NCI-H2081 (cell line): ENCODE measurements at regions not wholly inside any gene's neighbourhood (a gene's known extent, or its start where the extent isn't known, plus 50 kb on each side); places are given as distances from the start of the nearest gene placed in this dataset.

Experiments
- DNase-seq, 2 experiments: peaks; one replicate each; lab custom pipeline; 2025; lab: John Stamatoyannopoulos, UW

DNA sequence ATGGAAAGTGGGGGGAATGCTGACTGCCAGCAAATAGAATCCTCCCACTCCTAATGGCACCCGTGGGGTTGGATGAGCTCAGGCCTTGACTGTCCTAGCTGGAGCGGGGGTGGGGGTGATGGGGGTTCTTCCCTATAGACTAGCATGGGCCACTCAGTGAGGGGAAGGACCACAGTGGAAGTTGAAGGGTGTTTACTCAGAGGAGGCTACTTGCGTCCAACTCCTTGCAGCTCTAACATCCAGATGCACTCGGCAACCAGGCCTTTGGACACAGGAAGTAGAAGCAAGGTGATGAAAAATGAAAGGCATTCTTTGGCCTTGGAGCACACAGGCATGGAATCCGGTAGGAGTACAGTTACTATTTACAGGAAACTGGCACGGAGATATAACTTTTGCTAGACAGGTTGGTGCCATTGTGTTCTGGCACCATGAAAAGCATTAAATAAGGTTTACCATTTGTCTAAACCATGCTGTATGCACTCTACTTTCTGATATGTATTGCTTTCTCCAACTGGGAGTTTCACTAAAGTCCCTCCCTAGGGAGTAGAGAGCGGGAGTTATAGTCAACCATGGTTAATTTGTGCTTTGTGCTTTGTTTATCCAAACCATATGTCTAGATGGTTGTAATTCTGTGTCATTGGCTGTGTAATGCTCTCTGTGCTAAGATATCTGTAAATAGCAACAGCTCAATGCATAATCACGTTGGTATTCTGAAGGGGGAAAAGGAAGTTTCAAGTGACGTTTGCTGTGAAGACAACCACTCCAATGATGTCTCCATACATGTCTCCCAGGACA lies 125.3 kb downstream of the TSHZ3 start:
- no peak for DNase-seq

DNA sequence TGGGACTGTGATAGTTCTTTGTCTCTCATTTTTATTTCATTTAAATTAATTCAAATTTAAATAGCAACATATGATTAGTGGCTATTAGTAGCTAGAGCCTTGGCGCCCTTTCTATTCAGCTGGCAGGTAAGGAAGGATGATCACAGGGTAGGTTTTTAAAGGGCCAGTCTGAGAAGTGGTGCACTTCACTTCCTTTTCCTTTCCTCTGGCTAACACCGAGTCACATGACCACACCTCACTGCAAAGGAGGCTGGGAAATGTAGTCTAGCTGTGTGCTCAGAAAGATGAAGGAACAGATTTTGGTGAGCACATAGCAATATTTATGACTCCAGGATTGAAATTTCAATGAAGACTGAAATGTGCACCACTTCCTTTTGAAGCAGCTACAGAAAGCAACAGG lies 128.7 kb downstream of the TSHZ3 start:
- DNase-seq: no peak

DNA sequence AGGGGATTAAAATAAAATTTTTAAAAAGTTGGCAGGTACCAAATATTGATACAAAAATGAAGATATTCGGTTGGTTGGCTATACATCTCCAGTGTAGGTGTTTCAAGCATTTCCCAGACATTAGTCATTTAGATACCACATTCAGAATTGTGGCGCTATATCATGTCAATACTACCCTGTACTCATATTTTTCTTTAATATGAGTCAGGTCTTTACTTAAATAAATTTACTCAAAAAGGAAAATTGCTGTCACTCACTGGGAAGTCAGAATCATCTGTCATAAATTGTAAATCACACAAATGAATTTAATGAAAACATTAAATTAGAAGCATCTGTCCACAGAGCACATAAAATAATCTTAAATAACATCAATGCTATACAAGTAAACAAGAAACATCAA lies 134.2 kb downstream of the TSHZ3 start:
- DNase-seq: no peak

DNA sequence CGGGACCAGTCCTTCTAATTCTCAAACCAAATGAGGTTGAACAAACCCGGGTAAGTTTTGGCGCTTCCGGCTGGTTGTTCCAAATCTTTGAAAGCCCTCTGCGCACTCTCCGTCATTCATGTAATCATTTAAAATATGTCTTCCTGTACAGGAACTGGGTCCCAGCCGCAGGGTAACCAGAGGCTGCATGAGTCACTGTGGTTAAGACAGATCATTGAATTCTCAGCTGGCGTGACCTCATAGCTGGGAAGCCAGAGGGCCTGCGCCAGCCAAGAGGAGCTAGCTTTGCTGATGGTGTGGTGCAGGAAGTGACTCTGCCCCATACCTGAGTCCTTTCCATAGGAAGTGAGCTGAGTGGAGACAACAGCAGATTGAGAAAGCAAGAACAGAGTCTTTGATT lies 135.2 kb downstream of the TSHZ3 start:
- no peak for DNase-seq

DNA sequence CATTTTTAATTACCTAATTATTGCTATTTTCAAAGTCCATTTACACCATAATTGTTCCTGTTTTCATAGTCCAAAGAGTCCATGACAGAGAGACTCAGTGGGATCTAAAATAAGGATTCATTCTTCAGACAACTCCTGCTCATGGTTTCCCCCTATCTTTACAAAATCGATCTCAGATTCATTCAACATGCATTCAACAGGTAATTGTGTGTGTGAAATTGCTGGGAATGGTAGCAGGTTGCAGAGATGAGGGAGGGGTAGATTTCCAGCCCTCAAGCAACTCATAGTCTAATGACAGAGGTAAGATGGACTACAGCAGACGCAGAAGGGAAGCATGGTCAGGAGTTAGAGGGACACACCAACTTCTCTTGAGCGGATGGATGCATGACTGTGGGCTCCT lies 138.1 kb downstream of the TSHZ3 start:
- no peak for DNase-seq

DNA sequence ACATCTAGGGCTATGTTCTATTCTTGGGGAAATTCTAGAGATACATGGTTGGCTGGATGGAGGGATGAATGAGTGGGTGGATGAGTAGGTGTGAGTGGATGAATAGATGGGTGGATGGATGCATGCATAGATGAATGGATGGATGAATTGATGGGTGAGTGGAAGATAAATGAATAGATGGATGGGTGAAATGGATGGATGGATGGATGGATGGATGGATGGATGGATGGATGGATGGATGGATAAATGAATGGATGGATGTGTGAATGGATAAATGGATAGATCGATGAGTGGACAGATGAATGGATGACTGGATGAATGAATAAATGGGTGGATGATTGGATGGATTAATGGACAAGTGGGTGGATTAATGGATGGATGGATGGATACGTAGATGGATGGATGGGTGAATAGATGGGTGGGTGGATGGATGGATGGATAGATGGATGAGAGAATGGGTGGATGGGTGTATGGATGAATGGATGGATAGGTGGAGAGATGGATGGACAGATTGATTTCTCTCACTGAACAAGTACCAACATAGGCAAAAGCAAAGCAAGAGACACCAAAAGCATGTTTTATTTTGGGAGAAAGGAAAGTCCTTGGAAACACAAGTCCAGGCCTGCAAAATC lies 143.2 kb downstream of the TSHZ3 start:
- no peak for DNase-seq

DNA sequence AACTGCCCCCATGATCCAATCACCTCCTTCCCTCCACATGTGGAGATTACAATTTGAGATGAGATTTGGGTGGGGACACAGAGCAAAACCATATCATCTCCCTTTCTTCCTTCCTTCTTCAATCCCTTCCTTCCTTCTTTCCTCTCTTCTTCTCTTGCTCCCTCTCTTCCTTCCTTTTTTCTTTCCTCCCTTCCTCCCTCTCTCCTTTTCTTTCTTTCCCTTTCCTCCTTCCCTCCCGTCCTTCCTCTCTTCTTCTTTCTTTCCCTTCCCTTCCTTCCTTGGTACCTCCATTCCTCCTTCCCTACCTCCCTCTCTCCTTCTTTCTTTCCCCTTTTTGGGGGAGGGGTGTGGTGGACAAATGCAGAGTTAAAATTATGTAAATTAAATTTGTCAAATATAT lies 145.1 kb downstream of the TSHZ3 start:
- no peak for DNase-seq

DNA sequence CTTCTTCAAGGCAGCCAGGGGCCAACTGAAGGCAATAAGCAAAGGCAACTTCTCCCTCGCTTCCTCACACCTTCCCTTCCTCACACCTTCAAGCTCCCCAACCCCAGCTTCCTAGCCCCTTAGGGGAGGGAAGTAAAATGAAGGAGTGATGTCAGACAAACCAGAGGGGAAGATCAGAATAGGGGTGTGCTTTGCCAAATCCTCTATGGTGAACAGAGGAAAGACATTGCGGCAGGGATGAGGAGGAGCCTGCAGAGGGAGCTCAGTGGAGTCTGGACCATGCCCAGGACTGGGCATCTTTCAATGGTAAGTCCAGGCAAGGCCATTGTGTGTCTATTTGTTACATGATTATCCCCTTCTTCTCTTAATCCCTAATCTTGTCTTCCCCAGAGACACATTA lies 164.0 kb downstream of the TSHZ3 start:
- no peak for DNase-seq

DNA sequence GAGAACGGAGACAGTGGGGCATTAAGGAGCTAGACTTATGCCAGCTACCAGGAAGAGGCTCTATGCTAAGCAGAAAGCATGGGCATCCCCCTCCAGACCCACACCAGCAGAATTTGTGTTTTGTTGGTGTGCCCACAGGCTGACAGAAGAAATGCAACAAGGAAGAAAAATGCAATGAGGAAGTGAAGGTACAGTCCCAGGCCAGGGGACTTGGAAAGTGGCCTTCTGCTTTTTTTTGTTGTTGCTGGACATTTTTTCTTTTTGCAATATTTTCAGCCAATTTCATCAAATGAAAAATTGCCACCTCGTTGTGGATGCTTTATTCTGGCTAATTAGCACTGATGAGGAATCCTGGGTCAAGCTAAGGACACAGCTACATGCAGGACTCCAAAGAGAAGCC lies 167.7 kb downstream of the TSHZ3 start:
- DNase-seq: no peak

DNA sequence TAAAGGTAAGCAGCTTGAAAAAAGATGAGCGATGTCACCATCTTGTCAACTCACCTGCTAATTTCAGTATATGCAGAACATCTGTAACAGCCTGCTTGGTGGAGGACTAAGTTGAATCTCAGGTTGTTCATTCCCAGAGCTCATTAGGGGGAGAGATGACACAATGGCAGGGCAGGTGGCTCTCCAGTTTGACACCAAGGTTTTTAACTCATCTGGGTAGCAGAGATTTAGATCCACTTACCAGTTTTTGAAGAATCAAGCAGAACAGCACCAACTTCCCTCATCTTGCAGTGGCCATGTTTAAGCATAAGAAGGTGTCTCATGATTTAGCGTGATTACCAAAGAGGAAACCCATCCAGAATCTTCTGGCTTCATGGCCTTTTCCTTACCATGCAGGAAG lies 168.3 kb downstream of the TSHZ3 start:
- DNase-seq: no peak

DNA sequence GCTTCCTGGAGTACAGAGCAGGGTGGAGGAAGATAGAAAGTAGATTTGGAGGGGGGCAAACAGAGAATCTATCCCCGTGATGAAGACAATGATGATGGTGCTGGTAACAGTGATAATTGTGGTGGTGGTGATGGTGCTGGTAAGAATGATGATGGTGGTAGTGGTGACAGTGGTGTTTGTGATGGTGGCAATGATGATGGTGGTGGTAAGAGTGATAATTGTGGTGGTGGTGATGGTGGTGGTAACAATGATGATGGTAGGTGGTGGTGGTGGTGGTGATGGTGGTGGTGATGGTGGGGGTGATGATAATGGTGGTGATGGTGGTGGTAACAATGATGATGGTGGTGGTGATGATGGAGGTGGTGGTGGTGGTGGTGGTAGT lies 169.8 kb downstream of the TSHZ3 start:
- no peak for DNase-seq

DNA sequence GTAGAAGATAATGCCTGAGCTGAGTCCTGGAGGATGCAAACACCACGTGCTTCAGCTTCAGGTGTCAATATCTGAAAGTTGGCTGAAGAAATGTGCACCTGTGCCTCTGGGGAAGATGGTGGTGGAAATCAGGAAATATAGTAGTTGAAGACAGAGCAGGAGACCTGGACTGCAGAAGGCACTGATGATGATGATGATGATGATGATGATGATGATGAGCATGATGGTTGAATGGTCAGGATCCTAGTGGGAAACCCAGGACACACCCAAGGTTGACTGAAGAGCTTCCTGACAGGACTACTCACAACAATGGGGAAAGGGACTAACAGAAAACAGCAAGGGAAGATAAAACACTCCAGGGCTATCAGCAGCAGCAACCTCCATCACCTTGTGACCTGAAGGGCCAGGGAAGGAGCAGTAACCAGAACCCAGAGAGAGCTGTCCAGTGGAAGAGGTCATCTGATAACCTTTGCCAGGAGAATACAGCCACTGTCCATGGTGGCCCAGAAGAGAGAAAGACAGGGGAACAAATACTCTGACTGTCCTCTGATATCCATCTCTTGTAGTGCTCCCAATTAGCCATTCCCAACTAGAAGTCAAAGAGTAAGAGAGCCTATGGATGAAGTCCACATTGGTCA lies 170.3 kb downstream of the TSHZ3 start:
- no peak for DNase-seq

DNA sequence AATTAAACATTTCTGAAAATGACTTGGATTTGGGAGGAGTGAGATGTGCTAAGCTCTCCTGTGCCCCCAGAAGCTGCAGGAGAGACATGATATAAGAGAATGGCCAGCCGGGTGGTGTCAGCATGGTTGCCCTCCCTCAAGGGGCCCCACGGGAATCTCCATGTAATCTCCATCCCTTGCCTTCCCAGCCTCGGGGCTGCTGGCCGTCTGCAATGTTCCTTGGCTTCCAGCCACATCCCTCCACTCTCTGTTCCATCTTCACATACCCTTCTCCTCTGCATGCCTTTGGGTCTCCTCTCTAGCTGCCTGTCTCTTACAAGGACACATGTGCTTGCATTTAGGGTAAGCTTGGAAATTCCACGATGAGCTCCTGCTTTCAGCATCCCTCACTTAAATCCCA lies 172.0 kb downstream of the TSHZ3 start:
- DNase-seq: no peak

DNA sequence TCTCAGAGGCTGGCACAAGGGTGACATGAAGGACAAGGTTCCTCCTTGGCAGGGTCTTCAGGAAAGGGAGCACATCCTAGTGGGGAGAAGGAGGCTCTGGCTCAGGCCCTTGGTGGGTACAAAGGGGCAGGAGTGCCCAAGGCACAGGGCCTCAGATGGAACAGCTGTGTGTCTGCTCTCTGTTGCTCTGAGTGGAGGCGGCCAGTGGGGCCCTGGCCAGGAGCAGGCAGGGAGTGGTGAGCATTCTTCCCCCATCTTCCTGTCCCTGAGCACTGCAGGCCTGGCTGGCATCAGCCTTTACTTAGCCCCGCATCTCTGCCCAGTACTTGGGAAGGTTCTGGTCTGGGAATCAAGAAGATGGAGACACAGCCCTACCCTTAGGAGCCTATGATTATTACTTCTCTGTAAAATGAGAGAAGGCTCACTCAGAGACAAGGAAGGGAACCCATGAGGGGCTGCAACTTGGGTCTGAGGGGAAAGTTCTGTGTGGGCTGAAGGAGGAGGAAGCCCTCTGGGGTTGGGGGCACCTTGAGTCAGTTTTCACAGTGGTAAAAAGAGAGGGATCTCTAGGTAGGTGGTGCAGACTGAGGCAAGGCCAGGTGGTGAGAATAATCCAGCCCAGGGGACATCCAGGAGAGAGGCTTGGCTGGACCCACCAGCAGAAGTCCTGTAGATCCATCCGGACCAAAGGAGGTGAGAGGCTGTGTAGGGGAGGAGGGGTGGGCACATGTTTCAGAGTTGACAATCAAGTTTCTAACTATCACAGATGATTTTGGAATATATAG lies 173.5 kb downstream of the TSHZ3 start:
- no peak for DNase-seq

DNA sequence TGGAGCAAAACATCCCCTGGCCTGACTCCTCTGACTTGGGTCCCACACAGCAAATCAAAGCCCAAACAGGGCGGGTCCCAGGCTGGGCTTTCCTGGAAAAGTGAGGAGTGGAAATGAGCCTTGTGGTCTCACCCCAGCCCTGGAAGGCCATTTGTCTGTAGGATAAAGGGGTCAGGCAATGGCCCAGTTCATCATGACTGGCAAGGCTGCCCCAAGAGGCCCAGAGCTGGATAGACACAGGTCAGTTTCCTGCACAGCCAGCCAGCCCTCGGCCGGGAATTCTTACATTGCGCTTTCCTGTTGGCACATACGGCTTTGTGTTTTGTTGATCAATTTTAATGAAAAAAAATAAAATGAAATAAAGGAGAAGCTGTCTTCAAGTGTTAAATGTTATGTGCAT lies 174.3 kb downstream of the TSHZ3 start:
- DNase-seq: no peak

DNA sequence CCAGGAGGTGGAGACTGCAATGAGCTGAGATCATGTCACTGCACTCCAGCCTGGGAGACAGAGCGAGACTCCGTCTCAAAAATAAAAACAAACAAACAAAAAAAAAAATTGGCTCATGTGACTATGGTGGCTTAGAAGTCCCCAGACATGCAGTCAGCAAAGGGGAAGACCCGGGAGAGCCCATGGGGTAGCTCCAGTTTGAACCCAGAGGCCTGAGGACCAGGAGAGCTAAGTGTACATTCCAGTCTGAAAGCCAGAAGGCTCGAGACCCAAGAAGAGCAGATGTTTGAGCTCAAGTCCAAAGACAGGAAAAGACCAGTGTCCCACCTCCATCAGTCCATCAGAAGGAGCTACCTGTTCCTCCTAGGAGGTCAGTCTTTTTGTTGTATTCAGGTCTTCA lies 175.2 kb downstream of the TSHZ3 start:
- no peak for DNase-seq

DNA sequence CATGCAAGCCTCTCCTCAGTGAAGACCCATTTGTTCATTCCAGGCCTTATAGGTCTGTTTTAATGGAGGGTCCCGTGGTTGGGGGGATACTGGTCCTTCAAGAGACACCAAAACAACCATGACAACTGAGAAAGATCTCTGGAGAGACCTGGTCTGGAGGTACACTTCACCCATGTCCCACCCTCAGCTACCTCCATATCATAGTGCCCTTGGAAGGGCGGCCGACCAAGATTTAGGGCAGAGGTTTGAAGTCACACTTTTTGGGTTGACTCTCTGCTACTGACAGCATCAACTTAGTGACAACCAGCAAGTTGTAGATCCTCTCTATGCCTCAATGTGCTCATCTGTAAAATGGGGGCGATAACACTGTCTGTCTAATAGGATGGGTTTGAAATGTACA lies 177.3 kb downstream of the TSHZ3 start:
- no peak for DNase-seq

DNA sequence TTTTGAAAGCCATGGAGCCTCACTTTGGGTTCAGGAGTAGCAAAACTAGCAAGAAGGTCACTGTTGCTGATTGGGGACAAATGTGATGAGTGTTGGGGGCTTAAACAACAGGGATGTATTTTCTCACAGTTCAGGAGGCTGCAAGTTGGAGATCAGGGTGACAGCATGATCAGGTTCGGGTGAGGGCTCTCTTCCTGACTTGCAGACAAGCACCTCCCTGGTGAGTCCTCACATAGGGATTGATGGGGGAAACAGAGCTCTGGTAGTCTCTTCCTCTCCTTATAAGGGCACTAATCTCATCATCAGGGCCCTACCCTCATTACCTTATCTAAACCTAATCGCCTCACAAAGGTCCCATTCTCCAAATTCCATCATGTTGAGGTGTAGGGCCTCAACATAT lies 179.2 kb downstream of the TSHZ3 start:
- DNase-seq: no peak

DNA sequence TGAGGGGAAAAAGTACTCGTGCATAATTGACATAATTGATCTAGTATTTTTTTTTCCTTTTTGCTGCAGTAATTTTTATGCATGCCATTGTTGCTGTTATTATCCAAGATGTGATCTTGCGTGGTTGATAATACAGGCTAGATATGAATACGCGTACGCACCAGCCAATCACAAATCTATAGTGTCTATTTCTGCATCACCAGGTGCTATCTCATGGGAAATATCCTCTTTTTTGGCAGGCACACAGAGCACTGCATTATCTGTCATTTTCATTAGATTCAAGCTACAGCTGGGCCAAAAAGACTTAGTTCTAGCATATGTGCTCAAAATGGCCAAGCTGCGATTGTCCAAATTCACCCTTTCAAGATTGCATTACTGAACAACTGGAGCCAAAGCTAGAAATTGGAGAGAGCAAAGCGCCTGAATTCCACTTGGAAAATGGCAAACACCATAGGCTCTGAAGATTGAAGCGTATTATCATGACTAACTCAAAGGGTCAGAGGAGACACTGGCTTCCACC lies 181.1 kb downstream of the TSHZ3 start:
- no peak for DNase-seq

DNA sequence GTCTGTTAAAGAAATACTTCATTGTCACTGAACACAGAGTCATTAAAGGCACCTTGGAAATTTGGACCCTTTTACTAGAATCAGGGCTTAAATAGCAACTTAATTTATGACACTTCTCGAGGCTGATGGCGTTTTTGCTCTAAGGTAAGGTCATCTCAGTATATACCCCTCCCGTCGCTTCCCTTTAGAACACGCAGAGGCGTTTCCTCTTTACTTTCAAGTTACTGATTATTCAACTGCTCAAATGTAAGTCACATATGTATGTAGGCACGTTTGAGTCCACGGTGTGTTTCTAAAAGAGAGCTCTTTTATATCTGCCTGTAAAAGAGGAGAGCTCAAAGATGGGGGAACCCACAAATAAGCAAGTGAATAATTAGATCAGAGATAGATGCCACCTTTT lies 181.5 kb downstream of the TSHZ3 start:
- DNase-seq: no peak

DNA sequence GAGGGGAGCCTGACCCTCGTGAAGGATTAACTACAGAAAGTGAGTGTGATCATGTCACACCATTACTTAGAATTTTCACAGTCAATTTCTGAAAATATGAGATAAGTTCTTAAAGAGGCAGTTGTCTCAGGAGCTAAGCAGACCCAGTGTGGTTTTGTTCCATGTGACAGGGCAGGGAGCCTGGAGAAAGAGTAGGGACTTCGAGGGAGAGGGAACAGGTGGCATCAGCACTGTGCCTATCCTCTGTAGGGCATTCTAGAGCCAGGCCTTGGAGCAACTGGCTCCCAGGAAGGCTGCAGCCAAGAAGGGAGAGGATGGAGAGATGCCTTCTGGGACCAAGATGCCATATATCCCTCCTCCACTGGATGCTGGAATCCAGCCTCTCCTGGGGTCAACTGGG lies 183.0 kb downstream of the TSHZ3 start:
- no peak for DNase-seq

DNA sequence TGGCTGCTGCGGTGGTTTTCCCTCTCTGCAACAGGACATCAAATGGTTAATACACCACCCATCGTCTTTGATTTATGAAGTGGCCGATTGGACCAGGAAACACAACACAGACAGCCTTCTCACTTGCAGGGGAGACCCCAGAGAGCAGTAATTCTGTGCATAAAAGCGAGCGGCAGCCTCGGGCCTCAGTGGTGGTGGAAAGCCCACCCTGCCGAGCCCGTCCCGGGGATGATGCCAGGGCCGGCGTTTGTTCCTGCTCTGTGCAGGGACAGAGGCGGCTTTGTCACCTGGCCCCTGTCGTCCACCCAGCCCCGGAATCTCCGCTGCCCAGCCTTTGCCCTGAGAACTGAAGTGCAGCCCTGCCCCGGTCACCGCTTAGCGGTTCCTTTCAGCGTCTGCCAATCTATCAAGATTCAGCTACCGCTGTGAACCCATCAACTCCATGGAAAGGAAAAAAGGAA lies 184.4 kb downstream of the TSHZ3 start:
- no peak for DNase-seq
